ENCODE measurements at regions not wholly inside any gene's neighbourhood (a gene's known extent, or its start where the extent isn't known, plus 50 kb on each side); places are given as distances from the start of the nearest gene placed in this dataset.

GRCh38 chr1:229190057-229190575 lies 80.8 kb upstream of the RAB4A start:
- Histone ChIP-seq H3K27me3 (ENCODE audit: control insufficient read depth in 2 of 2, insufficient read depth in 2 of 2, low read length in 2 of 2) (no peaks in the 10 kb centered on the region), H3K4me3 (ENCODE audit: low read length in 2 of 2) (no peak overlapping the region), H3K4me1 (ENCODE audit: control insufficient read depth in 2 of 2, insufficient read depth in 2 of 2, low read length in 2 of 2) (no peaks in the 10 kb centered on the region)

GRCh38 chr1:229191066-229191674 lies 79.7 kb upstream of the RAB4A start:
- H3K4me1 ChIP-seq (ENCODE audit: control insufficient read depth in 2 of 2, insufficient read depth in 2 of 2, low read length in 2 of 2) = no peaks in the 10 kb centered on the region
- H3K9me3 ChIP-seq (ENCODE audit: control insufficient read depth in 2 of 2, low read length in 2 of 2) = no peaks in the 10 kb centered on the region
- no peaks in the 10 kb centered on the region for H3K27me3 ChIP-seq (ENCODE audit: control insufficient read depth in 2 of 2, insufficient read depth in 2 of 2, low read length in 2 of 2)
- H3K36me3 ChIP-seq (ENCODE audit: control insufficient read depth in 2 of 2, insufficient read depth in 2 of 2, low read length in 2 of 2) = no peaks in the 10 kb centered on the region
- H3K27ac ChIP-seq (ENCODE audit: low read depth in 2 of 2, low read length in 2 of 2) = no peak overlapping the region
- H3K9ac ChIP-seq (ENCODE audit: low read depth in 1 of 2, low read length in 2 of 2) = no peak overlapping the region
- no peak overlapping the region for H3K4me3 ChIP-seq (ENCODE audit: low read length in 2 of 2)

More at GRCh38 chr1:229190057-229190575, 80.8 kb upstream of the RAB4A start:
- Histone ChIP-seq H3K36me3 (ENCODE audit: control insufficient read depth in 2 of 2, insufficient read depth in 2 of 2, low read length in 2 of 2) (no peaks in the 10 kb centered on the region), H3K9ac (ENCODE audit: low read depth in 1 of 2, low read length in 2 of 2) (no peak overlapping the region), H3K9me3 (ENCODE audit: control insufficient read depth in 2 of 2, low read length in 2 of 2) (no peaks in the 10 kb centered on the region), H3K27ac (ENCODE audit: low read depth in 2 of 2, low read length in 2 of 2) (no peak overlapping the region)

- no peak overlapping the region for H3K4me3 ChIP-seq (ENCODE audit: low read length in 2 of 2)
- H3K9me3 ChIP-seq (ENCODE audit: control insufficient read depth in 2 of 2, low read length in 2 of 2) = no peaks in the 10 kb centered on the region
- H3K36me3 ChIP-seq (ENCODE audit: control insufficient read depth in 2 of 2, insufficient read depth in 2 of 2, low read length in 2 of 2) = no peaks in the 10 kb centered on the region
- no peaks in the 10 kb centered on the region for H3K27me3 ChIP-seq (ENCODE audit: control insufficient read depth in 2 of 2, insufficient read depth in 2 of 2, low read length in 2 of 2)
- H3K27ac ChIP-seq (ENCODE audit: low read depth in 2 of 2, low read length in 2 of 2) = no peak overlapping the region
- no peak overlapping the region for H3K9ac ChIP-seq (ENCODE audit: low read depth in 1 of 2, low read length in 2 of 2)
- no peaks in the 10 kb centered on the region for H3K4me1 ChIP-seq (ENCODE audit: control insufficient read depth in 2 of 2, insufficient read depth in 2 of 2, low read length in 2 of 2)
Measured at GRCh38 chr1:229192031-229192430, 78.9 kb upstream of the RAB4A start.

GRCh38 chr1:229192853-229193252 lies 78.1 kb upstream of the RAB4A start:
- H3K4me1 ChIP-seq (ENCODE audit: control insufficient read depth in 2 of 2, insufficient read depth in 2 of 2, low read length in 2 of 2) = no peaks in the 10 kb centered on the region
- H3K4me3 ChIP-seq (ENCODE audit: low read length in 2 of 2) = no peak overlapping the region
- no peaks in the 10 kb centered on the region for H3K36me3 ChIP-seq (ENCODE audit: control insufficient read depth in 2 of 2, insufficient read depth in 2 of 2, low read length in 2 of 2)
- H3K27ac ChIP-seq (ENCODE audit: low read depth in 2 of 2, low read length in 2 of 2) = no peak overlapping the region
- H3K27me3 ChIP-seq (ENCODE audit: control insufficient read depth in 2 of 2, insufficient read depth in 2 of 2, low read length in 2 of 2) = no peaks in the 10 kb centered on the region
- no peaks in the 10 kb centered on the region for H3K9me3 ChIP-seq (ENCODE audit: control insufficient read depth in 2 of 2, low read length in 2 of 2)
- H3K9ac ChIP-seq (ENCODE audit: low read depth in 1 of 2, low read length in 2 of 2) = no peak overlapping the region

- Histone ChIP-seq H3K4me3 (ENCODE audit: low read length in 2 of 2) (no peak overlapping the region), H3K9ac (ENCODE audit: low read depth in 1 of 2, low read length in 2 of 2) (no peak overlapping the region)
Measured at GRCh38 chr1:229194096-229194495, 76.8 kb upstream of the RAB4A start.

GRCh38 chr1:229195246-229195645 lies 75.7 kb upstream of the RAB4A start:
- Histone ChIP-seq H3K27me3 (ENCODE audit: control insufficient read depth in 2 of 2, insufficient read depth in 2 of 2, low read length in 2 of 2) (no peaks in the 10 kb centered on the region), H3K4me3 (ENCODE audit: low read length in 2 of 2) (no peak overlapping the region), H3K9me3 (ENCODE audit: control insufficient read depth in 2 of 2, low read length in 2 of 2) (no peaks in the 10 kb centered on the region), H3K4me1 (ENCODE audit: control insufficient read depth in 2 of 2, insufficient read depth in 2 of 2, low read length in 2 of 2) (peaks cover 0 to 8% of the 10 kb centered on the region in 2 donors), H3K36me3 (ENCODE audit: control insufficient read depth in 2 of 2, insufficient read depth in 2 of 2, low read length in 2 of 2) (no peaks in the 10 kb centered on the region), H3K27ac (ENCODE audit: low read depth in 2 of 2, low read length in 2 of 2) (no peak overlapping the region), H3K9ac (ENCODE audit: low read depth in 1 of 2, low read length in 2 of 2) (no peak overlapping the region)

More at GRCh38 chr1:229194096-229194495, 76.8 kb upstream of the RAB4A start:
- no peaks in the 10 kb centered on the region for H3K27me3 ChIP-seq (ENCODE audit: control insufficient read depth in 2 of 2, insufficient read depth in 2 of 2, low read length in 2 of 2)
- no peaks in the 10 kb centered on the region for H3K36me3 ChIP-seq (ENCODE audit: control insufficient read depth in 2 of 2, insufficient read depth in 2 of 2, low read length in 2 of 2)
- no peak overlapping the region for H3K27ac ChIP-seq (ENCODE audit: low read depth in 2 of 2, low read length in 2 of 2)
- H3K4me1 ChIP-seq (ENCODE audit: control insufficient read depth in 2 of 2, insufficient read depth in 2 of 2, low read length in 2 of 2) = no peaks in the 10 kb centered on the region
- no peaks in the 10 kb centered on the region for H3K9me3 ChIP-seq (ENCODE audit: control insufficient read depth in 2 of 2, low read length in 2 of 2)

GRCh38 chr1:229196404-229197264 lies 74.3 kb upstream of the RAB4A start:
- Histone ChIP-seq H3K36me3 (ENCODE audit: control insufficient read depth in 2 of 2, insufficient read depth in 2 of 2, low read length in 2 of 2) (no peaks in the 10 kb centered on the region), H3K9me3 (ENCODE audit: control insufficient read depth in 2 of 2, low read length in 2 of 2) (no peaks in the 10 kb centered on the region), H3K27ac (ENCODE audit: low read depth in 2 of 2, low read length in 2 of 2) (no peak overlapping the region), H3K4me1 (ENCODE audit: control insufficient read depth in 2 of 2, insufficient read depth in 2 of 2, low read length in 2 of 2) (peaks cover 0 to 9% of the 10 kb centered on the region in 2 donors), H3K9ac (ENCODE audit: low read depth in 1 of 2, low read length in 2 of 2) (no peak overlapping the region), H3K4me3 (ENCODE audit: low read length in 2 of 2) (no peak overlapping the region), H3K27me3 (ENCODE audit: control insufficient read depth in 2 of 2, insufficient read depth in 2 of 2, low read length in 2 of 2) (no peaks in the 10 kb centered on the region)

GRCh38 chr1:229197265-229197585 lies 73.7 kb upstream of the RAB4A start:
- Histone ChIP-seq H3K9me3 (ENCODE audit: control insufficient read depth in 2 of 2, low read length in 2 of 2) (no peaks in the 10 kb centered on the region), H3K9ac (ENCODE audit: low read depth in 1 of 2, low read length in 2 of 2) (no peak overlapping the region), H3K4me3 (ENCODE audit: low read length in 2 of 2) (no peak overlapping the region), H3K27me3 (ENCODE audit: control insufficient read depth in 2 of 2, insufficient read depth in 2 of 2, low read length in 2 of 2) (no peaks in the 10 kb centered on the region), H3K36me3 (ENCODE audit: control insufficient read depth in 2 of 2, insufficient read depth in 2 of 2, low read length in 2 of 2) (no peaks in the 10 kb centered on the region), H3K4me1 (ENCODE audit: control insufficient read depth in 2 of 2, insufficient read depth in 2 of 2, low read length in 2 of 2) (peaks cover 0 to 9% of the 10 kb centered on the region in 2 donors), H3K27ac (ENCODE audit: low read depth in 2 of 2, low read length in 2 of 2) (no peak overlapping the region)

- Histone ChIP-seq H3K4me3 (ENCODE audit: low read length in 2 of 2) (peak overlapping the region in 1 of 2 donors; percentile 43), H3K27ac (ENCODE audit: low read depth in 2 of 2, low read length in 2 of 2) (no peak overlapping the region), H3K36me3 (ENCODE audit: control insufficient read depth in 2 of 2, insufficient read depth in 2 of 2, low read length in 2 of 2) (no peaks in the 10 kb centered on the region), H3K4me1 (ENCODE audit: control insufficient read depth in 2 of 2, insufficient read depth in 2 of 2, low read length in 2 of 2) (peaks cover 0 to 9% of the 10 kb centered on the region in 2 donors), H3K27me3 (ENCODE audit: control insufficient read depth in 2 of 2, insufficient read depth in 2 of 2, low read length in 2 of 2) (no peaks in the 10 kb centered on the region), H3K9ac (ENCODE audit: low read depth in 1 of 2, low read length in 2 of 2) (no peak overlapping the region), H3K9me3 (ENCODE audit: control insufficient read depth in 2 of 2, low read length in 2 of 2) (no peaks in the 10 kb centered on the region)
Measured at GRCh38 chr1:229199261-229200243, 71.4 kb upstream of the RAB4A start.
